Loucy (cell line): ENCODE measurements at regions not wholly inside any gene's neighbourhood (a gene's known extent, or its start where the extent isn't known, plus 50 kb on each side); places are given as distances from the start of the nearest gene placed in this dataset.

Experiments
- CTCF ChIP-seq: fragments of 200-600 bp; sonication (generic); conservative IDR thresholded peaks from 2 replicates; pipeline ENCODE4 v1.5.1; 2014; ENCODE audit warnings: mild to moderate bottlenecking, antibody characterized with exemption, low read length
- EZH2phosphoT487 ChIP-seq: fragments of 200-600 bp; IDR thresholded peaks from 2 replicates; pipeline ENCODE4 v1.6.1; 2018; ENCODE audit warnings: antibody characterized with exemption, mild to moderate bottlenecking, moderate library complexity, borderline replicate concordance

GRCh38 chr13:89518289-89519077 is 1829.0 kb upstream of the MIR17HG start:
- TF ChIP-seq CTCF = no peak
- TF ChIP-seq EZH2phosphoT487 = no peak
